Mesothelial cell of epicardium (in vitro differentiated cells): ENCODE measurements at regions not wholly inside any gene's neighbourhood (a gene's known extent, or its start where the extent isn't known, plus 50 kb on each side); places are given as distances from the start of the nearest gene placed in this dataset.

ENCODE experiments used
- DNase-seq, 2 experiments: peaks; one replicate each; pipeline ENCODE4 v3.0.0; 2021; ENCODE audit warnings: low spot score in 2 of 2; ENCODE audit not compliant: unreplicated experiment in 2 of 2
- H3K27ac Mint-ChIP-seq: 2 replicates; pipeline ENCODE4 v1.8.0; 2021; ENCODE audit warnings: mixed read lengths
- H3K27me3 Mint-ChIP-seq: 2 replicates; pipeline ENCODE4 v1.8.0; 2021; ENCODE audit warnings: low read depth, mixed read lengths
- H3K36me3 Mint-ChIP-seq: 2 replicates; pipeline ENCODE4 v1.8.0; 2021; ENCODE audit warnings: mixed read lengths
- H3K4me1 Mint-ChIP-seq: 2 replicates; pipeline ENCODE4 v1.8.0; 2021; ENCODE audit warnings: mixed read lengths
- H3K4me3 Mint-ChIP-seq: 2 replicates; pipeline ENCODE4 v1.8.0; 2021; ENCODE audit warnings: mild to moderate bottlenecking, moderate library complexity, mixed read lengths
- H3K9me3 Mint-ChIP-seq: 2 replicates; pipeline ENCODE4 v1.8.0; 2021; ENCODE audit warnings: mixed read lengths
- TF ChIP-seq, protein P1 (sequence below): fragments of 200-600 bp; sonication (generic); IDR thresholded peaks from one replicate; pipeline ENCODE4 v1.5.0; 2021; ENCODE audit warnings: antibody characterized with exemption; ENCODE audit not compliant: unreplicated experiment

DNA sequence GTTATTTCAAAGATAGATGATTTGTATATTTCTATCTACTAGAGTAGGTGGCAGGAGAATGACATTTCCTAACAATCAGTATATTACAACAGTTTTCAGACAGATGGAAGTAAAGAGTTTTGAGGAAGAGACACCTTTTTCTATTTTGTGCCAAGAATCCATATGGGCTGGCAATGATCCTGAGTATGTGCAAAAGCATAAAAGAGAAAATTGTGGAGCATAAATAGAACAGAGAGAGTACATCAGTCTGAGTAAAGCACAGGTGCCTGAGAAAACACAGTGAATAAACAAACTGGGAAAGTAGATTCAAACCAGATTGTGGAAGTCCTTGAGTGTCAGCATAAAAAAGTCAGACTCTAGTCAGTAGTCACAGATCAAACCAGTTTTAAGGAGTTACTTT lies 96.8 kb upstream of the WDR44 start:
- Mint-ChIP-seq H3K36me3 (no peaks in the 10 kb centered on the region), H3K4me3 (no peak overlapping the region), H3K4me1 (peaks cover 4% of the 10 kb centered on the region), H3K9me3 (peaks cover 32% of the 10 kb centered on the region), H3K27ac (no peak overlapping the region), H3K27me3 (no peaks in the 10 kb centered on the region)
- DNase-seq = no peak
- TF ChIP-seq, protein P1, sequence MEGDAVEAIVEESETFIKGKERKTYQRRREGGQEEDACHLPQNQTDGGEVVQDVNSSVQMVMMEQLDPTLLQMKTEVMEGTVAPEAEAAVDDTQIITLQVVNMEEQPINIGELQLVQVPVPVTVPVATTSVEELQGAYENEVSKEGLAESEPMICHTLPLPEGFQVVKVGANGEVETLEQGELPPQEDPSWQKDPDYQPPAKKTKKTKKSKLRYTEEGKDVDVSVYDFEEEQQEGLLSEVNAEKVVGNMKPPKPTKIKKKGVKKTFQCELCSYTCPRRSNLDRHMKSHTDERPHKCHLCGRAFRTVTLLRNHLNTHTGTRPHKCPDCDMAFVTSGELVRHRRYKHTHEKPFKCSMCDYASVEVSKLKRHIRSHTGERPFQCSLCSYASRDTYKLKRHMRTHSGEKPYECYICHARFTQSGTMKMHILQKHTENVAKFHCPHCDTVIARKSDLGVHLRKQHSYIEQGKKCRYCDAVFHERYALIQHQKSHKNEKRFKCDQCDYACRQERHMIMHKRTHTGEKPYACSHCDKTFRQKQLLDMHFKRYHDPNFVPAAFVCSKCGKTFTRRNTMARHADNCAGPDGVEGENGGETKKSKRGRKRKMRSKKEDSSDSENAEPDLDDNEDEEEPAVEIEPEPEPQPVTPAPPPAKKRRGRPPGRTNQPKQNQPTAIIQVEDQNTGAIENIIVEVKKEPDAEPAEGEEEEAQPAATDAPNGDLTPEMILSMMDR = no peak

DNA sequence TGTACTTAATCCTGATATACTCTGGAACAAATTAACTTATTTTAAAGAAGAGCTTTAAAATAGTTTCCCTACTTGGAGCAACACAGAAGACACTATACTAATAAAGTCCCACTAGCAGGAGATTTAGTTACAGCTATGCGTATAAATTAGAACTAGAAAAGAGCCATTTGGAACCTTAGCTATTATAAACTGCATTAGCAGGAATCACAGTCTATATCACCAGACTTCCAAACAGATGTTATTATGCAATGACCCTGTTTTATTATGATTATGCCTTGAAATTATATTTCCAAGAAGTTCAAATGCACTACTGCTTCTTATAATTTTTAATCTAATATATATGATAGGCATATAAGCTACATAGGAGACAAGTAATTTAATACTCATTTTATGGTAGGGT lies 95.5 kb upstream of the WDR44 start:
- no peak overlapping the region for H3K27ac Mint-ChIP-seq
- H3K4me3 Mint-ChIP-seq = no peak overlapping the region
- peaks cover 6% of the 10 kb centered on the region for H3K4me1 Mint-ChIP-seq
- H3K36me3 Mint-ChIP-seq = no peaks in the 10 kb centered on the region
- H3K27me3 Mint-ChIP-seq = no peaks in the 10 kb centered on the region
- no peak for DNase-seq
- TF ChIP-seq, protein P1 = no peak
- peaks cover 22% of the 10 kb centered on the region for H3K9me3 Mint-ChIP-seq

DNA sequence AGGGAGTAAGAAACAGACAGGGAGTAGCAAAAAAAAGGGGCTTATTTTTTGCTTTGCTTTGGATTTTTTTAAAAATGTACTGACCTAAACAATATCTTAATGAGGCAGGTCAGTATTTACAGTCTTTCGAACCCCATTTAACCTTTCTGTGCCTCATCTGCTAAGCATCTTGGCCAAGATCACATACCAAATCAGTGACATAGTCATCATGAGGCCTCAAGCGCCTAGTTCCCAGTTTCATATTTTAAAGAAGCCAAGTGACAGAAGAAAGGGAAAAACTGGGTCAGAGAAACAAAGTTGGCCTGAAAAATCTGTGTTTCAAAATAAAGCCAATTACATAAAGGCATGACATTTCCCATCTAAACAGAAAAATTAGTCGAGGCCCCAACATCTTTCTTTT lies 94.6 kb upstream of the WDR44 start:
- no peak overlapping the region for H3K4me3 Mint-ChIP-seq
- no peaks in the 10 kb centered on the region for H3K27me3 Mint-ChIP-seq
- H3K27ac Mint-ChIP-seq = peak overlapping the region; percentile 9
- TF ChIP-seq, protein P1 = no peak
- DNase-seq = no peak
- peaks cover 6% of the 10 kb centered on the region for H3K4me1 Mint-ChIP-seq
- no peaks in the 10 kb centered on the region for H3K36me3 Mint-ChIP-seq
- H3K9me3 Mint-ChIP-seq = peaks cover 18% of the 10 kb centered on the region

DNA sequence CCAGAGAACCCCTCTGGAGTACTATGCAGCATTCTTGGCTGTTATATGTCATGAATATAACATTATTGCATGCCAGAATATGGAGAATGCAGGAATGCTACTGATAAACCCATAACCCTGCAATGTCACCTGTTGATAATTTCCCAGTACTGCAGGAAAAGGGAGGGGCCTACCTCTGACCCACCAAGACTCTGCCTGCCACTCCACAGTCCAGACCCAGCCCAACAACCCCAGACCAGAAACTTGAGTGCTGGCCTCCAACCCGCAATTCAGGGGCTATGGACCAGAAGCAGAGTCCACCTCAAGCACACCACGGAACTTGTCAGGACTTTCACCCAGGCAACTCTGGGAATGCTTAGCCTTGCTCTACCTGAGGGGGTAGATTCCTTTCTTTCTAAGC lies 92.9 kb upstream of the WDR44 start:
- Mint-ChIP-seq H3K9me3 (peaks cover 16% of the 10 kb centered on the region), H3K4me1 (peaks cover 6% of the 10 kb centered on the region), H3K27ac (no peak overlapping the region), H3K4me3 (no peak overlapping the region), H3K27me3 (peaks cover 2% of the 10 kb centered on the region), H3K36me3 (no peaks in the 10 kb centered on the region)
- DNase-seq = no peak
- TF ChIP-seq, protein P1 = no peak

DNA sequence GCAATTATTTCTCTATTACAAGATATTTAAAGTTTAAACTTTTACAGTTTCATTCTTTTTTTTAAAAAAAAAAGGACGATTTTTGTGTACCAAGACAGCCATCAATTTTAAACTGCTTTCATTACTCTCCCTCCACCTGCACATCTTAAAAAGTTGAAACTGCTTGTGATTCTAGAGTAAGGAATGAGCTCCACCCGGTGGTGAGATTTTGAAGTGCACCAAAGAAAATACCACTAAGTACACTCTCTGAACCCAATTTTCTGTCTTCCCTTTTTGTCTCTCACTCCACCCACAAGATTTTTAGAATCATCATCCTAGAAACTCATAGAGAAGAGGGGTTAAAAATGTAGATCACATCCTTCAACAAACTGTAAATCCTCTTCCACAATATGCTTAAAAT lies 91.3 kb upstream of the WDR44 start:
- Mint-ChIP-seq H3K9me3 (peaks cover 14% of the 10 kb centered on the region), H3K4me3 (no peak overlapping the region), H3K27ac (no peak overlapping the region), H3K36me3 (no peaks in the 10 kb centered on the region), H3K27me3 (peaks cover 8% of the 10 kb centered on the region), H3K4me1 (peaks cover 6% of the 10 kb centered on the region)
- TF ChIP-seq, protein P1 = peak; percentile 89
- DNase-seq = peak in 1 of 2 experiments; percentile 71

DNA sequence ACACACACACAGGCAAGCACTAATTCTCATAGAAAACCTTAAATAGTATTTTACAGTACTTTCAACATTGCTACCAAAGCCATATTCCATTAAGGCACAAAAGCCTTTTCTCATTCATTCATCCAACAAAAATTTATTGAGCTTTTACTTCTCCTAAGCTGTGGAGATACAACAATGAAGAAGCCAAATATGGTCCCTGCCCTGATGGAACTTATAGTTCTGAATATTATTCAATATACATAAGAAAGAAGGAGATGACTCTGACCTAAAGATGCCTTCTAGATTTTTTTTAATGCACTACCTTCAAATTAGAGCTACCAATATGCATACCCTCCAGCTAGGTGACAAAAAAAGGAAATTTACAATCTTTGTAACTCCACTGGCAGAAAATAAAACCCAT lies 90.0 kb upstream of the WDR44 start:
- no peak for DNase-seq
- Mint-ChIP-seq H3K27ac (no peak overlapping the region), H3K27me3 (peaks cover 8% of the 10 kb centered on the region), H3K36me3 (no peaks in the 10 kb centered on the region), H3K4me1 (peaks cover 6% of the 10 kb centered on the region), H3K9me3 (peaks cover 13% of the 10 kb centered on the region), H3K4me3 (no peak overlapping the region)
- TF ChIP-seq, protein P1 = no peak
